ENCODE measurements at regions not wholly inside any gene's neighbourhood (a gene's known extent, or its start where the extent isn't known, plus 50 kb on each side); places are given as distances from the start of the nearest gene placed in this dataset.
A peak's percentile ranks its signal among the peaks of the same experiment; 100 is the strongest.

DNA sequence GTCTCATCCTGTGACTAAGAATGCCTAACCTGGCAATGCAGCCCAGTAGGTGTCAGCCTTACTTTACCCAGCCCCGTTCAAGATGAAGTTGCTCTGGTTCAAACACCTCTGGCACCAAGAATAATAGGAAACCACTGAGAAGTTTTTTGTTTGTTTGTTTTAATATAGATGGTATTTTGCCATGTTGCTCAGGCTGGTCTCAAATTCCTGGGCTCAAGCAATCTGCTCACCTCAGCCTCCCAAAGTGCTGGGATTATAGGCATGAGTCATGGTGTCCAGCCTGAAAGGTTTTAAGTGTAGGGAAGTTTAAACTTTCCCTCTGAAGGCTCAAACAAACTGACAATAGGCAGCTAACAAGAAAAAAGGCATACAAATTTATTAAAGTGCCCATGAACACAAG lies 51.2 kb upstream of the ABCC4 start:
- DNase-seq (ENCODE audit: low read depth): no peak

DNA sequence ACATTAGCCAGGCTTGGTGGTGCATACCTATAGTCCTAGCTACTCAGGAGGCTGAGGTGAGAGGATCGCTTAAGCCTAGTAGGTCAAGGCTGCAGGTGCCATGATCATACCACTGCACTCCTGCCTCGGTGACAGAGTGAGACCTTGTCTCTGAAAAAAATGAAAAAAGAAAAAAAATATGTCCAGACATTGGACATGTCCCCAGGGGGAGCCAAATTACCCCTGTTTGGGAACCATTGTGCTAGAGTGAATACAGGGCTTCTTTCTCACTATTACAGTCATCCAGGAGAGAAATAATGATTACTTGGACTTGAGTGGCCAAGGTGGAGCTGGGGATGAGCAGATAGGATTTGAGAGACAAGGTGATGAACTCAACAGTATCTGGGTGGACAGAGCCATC lies 52.9 kb upstream of the ABCC4 start:
- DNase-seq (ENCODE audit: low read depth): no peak

DNA sequence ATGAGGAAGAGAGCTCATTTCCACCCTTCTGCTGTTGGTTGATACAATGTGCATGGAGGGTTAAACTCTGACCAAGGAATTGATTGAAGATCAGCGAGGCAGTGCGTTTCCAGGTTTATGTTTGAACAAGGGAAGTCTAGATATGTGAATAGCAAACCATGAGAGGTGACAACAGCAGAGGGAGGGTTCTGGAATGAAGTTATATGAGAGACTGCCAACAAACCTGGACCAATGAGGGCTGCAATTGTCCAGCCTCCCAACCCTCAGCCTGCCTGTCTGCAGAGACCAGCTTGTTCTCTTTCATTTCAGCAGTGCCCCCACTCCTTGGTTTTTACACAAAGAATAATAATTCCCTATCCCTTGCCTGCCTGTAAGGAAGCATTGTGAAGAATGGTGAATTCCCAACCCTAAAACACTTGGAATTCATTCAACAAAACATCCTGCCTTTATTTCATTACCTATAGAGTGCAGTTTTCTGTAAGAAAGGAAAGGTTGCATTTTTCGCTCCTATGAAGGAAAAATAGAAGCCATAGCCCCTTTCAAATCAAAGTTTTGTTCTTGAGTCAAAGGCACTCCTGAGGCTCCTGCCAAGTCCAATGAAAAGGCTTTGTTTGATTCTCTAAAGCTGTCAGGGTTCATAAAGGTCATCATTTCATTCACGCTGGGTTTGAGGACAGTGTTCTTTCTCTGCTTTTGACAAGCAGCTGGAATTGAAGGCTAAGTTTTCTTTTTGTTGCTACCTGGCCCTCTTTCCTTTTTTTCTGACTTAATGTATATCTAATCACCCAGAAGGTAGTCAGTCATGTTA lies 53.6 kb upstream of the ABCC4 start:
- no peak for DNase-seq (ENCODE audit: low read depth)

DNA sequence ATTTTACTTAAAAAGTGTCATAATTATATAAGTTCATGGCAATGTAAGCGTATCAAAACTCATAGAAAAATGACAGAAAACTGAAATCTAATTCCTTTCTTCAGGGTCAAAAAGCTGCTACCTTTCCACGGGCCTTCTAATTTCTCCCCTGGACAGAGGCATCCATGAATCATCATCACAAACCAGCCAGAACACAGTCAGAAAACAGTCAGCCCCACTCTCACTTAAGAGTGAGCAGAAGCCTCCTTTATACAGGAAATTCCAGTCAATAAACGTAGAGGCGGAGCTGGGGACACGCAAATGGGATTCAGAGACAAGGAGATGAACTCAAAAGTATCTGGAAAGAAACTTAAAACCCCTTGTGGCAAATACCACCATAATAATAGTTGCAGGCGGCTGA lies 54.2 kb upstream of the ABCC4 start:
- DNase-seq (ENCODE audit: low read depth): no peak

- no peak for DNase-seq (ENCODE audit: low read depth)
Observed at GRCh38 chr13:95356916-95357315, 55.7 kb upstream of the ABCC4 start.

GRCh38 chr13:95357875-95358274 lies 56.6 kb upstream of the ABCC4 start:
- no peak for DNase-seq (ENCODE audit: low read depth)

DNA sequence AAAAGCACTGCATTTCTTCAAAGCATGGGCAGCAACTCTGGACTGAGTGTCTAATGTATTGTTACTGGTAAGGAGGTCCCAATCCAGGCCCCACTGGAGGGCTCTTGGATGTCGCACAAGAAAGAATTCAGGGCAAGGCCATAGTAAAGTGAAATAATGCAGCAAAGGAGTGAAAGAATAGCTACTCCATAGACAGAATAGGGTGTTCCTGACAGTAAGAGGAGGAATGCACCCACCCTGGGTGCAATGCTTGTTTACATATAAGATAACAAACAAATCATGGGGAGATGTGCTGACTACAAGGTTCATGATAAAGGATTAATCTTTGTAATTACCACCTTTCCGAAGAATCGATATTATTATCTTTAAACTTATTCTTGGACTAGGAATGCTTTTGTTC lies 58.8 kb upstream of the ABCC4 start:
- DNase-seq (ENCODE audit: low read depth): no peak

- no peak for DNase-seq (ENCODE audit: low read depth)
Observed at GRCh38 chr13:95360464-95361097, 59.3 kb upstream of the ABCC4 start.

GRCh38 chr13:95361686-95362085 lies 60.4 kb upstream of the ABCC4 start:
- DNase-seq (ENCODE audit: low read depth): no peak

DNA sequence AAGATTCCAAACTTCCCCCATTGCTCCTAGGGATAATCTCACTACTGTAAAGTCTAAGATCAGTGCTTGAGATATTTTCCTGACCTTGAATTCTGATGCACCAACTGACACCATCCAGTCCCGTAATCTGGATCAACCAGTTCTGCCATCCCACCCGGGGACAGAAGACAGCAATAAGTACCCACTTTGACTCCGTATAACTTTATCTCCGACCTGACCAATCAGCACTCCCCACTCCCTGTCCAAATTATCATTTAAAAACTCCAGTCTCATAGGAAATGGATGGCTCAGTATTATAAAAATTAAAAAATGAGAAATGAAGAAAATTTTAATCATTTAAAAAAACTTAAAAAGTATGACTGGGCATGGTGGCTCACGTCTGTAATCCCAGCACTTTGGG lies 61.4 kb upstream of the ABCC4 start:
- DNase-seq (ENCODE audit: low read depth): no peak

DNA sequence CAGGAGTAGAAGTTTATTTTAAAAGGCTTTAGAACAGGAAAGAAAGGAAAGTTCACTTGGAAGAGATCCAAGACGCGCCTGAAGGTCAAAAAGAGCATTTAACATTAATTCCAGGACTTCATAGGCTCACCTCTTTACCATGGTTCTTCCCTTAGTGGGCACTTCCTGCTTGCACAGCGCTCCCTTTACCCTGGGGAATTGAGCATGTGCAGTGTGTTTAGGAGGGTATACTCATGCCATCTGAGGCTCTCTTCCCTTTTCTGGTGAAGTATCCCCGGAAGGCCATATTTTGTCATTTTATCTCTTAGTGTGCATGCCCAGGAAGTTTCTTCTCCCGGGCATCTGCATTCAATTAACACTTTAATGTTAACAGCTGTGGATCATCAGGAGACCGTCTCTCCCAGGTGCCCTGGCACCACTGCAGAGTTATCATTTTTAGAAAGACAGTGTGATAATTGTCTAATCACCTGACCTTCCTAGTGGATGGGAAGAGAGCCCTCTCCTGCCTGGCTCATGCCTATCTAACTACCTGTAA lies 66.1 kb upstream of the ABCC4 start:
- no peak for DNase-seq (ENCODE audit: low read depth)

DNA sequence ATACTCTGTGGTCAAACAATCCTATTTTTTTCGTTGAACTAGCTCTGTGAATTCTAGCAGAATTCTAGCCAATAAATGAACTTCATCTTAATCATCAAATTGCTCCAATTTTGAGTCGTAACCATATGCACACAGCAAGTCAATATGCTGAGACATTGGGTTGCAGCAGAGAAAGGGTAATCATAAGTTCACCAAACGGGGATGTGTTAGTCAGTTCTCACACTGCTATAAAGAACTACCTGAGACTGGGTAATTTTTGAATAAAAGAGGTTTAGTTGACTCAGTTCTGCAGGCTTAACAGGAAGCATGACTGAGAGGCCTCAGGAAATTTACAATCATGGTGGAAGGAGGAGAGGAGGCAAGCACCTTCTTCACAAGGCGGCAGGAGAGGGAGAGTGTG lies 67.7 kb upstream of the ABCC4 start:
- DNase-seq (ENCODE audit: low read depth): no peak

- DNase-seq (ENCODE audit: low read depth): no peak
Observed at GRCh38 chr13:95375706-95376105, 74.5 kb upstream of the ABCC4 start.

- no peak for DNase-seq (ENCODE audit: low read depth)
Observed at GRCh38 chr13:95378603-95379002, 77.4 kb upstream of the ABCC4 start.

DNA sequence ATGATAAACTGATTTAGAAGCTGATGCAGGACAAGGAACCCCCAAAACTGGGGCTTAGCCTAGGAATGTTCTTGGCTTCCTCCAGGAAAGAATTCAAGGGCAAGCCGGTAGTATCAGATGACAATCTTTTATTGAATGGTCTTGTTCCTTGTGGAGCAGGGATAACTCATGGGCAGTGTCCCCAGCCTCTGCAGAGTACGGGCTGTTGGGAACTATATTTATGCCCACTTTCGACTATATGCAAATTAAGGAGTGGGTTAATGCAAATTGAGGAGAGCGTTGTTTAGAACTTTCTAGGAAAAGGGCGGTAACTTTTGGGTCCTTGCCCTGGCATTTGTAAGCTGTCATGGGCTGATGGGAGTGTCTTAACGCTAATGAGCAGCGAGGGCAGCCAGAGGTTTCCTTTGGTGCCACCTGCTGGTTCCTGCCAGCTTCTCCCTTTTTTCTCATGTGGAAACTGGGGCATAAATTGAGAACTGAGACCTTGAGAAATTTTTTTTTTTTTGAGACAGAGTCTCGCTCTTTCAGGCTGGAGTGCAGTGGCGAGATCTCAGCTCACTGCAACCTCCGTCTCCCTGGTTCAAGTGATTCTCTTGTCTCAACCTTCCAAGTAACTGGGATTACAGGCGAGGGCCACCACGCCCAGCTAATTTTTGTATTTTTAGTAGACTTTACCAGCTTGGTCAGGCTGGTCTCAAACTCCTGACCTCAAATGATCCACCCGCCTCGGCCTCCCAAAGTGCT lies 79.4 kb upstream of the ABCC4 start:
- DNase-seq (ENCODE audit: low read depth): peak; percentile 67

DNA sequence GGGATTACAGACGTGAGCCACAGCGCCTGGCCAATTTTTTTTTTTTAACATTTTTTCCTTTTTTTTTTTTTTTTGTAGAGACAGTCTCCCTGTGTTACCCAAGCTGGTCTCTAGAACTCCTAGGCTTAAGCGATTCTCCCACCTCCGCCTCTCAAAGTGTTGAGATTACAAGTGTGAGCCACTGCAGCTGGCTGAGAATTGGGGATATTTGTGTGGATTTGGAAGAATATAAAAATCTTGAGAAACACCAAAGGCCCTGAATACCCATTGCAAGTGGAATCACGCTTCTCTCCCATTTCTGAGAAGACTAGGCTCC lies 79.9 kb upstream of the ABCC4 start:
- no peak for DNase-seq (ENCODE audit: low read depth)

DNA sequence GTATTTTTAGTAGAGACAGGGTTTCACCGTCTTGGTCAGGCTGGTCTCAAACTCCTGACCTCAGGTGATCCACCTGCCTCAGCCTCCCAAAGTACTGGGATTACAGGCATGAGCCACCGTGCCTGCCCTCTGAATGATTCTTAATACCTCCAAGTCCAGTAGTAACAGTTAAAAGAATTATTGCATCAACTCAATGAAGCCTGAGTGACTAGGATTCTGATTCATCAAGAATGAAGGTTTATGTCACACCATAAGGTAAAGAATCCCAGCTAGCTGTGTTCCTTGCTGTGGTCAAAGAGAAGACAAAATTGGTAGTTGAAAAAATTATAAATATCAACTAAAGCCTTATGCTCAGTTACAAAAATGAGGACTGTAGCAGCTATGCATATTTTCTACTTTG lies 81.2 kb upstream of the ABCC4 start:
- DNase-seq (ENCODE audit: low read depth): no peak

- no peak for DNase-seq (ENCODE audit: low read depth)
Observed at GRCh38 chr13:95382916-95383315, 81.7 kb upstream of the ABCC4 start.

GRCh38 chr13:95385373-95385772 lies 84.1 kb upstream of the ABCC4 start:
- no peak for DNase-seq (ENCODE audit: low read depth)

DNA sequence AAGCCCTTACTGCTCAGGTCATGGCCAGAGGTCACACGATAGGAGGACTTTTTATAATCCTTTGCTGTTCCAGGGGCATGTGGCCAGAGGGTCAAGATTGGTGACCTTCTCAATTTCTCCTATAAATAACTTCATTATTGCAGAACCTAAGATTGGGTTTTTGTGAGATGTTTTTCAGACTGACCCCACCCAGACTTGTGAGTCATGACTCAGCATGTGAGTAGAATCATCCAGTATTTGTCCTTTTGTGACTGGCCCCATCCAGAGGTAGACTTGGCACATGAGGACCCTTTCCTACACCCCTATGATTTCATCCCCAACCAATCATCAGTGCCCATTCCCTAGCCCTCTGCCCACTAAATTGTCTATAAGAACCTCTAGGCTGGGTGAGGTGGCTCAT lies 84.5 kb upstream of the ABCC4 start:
- no peak for DNase-seq (ENCODE audit: low read depth)

- no peak for DNase-seq (ENCODE audit: low read depth)
Observed at GRCh38 chr13:95386370-95386769, 85.1 kb upstream of the ABCC4 start.

- DNase-seq (ENCODE audit: low read depth): no peak
Observed at GRCh38 chr13:95387733-95388207, 86.5 kb upstream of the ABCC4 start.
